ENCODE measurements at regions not wholly inside any gene's neighbourhood (a gene's known extent, or its start where the extent isn't known, plus 50 kb on each side); places are given as distances from the start of the nearest gene placed in this dataset. TPM values are rescaled to one million over a fixed set of nuclear protein-coding genes. Genes with fewer than 3 reads are reported as not detected.

DNA sequence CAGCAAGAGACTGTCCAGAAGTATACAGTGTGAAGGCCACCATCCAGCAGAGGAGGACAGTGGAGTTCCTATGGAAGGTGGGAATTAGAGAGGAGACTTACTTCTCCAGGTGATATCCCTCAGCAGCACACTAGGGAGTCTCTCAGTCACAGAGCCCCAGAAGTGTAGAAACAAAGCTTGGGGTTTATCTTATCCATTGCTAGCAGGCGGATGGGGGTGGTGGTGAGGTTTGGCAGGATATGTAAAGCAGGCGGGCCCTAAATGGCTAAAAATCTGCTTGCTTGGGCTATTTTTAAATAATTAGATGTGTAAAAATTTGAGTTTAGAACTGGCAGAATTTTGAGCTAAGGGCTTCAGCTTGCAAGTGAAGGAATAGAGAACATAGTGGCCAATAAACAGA is 50.1 kb upstream of the RGS18 start:
- no peaks in the 10 kb centered on the region for H3K4me1 ChIP-seq
- no peak overlapping the region for H3K27ac ChIP-seq
- no peaks in the 10 kb centered on the region for H4K20me1 ChIP-seq (ENCODE audit: low read depth)
- no peaks in the 10 kb centered on the region for H3F3A ChIP-seq (ENCODE audit: low read depth)
- Mint-ChIP-seq H3K4me3 (no peak overlapping the region), H3K27me3 (ENCODE audit: insufficient read depth, low read depth) (no peaks in the 10 kb centered on the region), H3K4me1 (no peaks in the 10 kb centered on the region), H3K27ac (no peak overlapping the region), H3K9me3 (no peaks in the 10 kb centered on the region), H3K36me3 (no peaks in the 10 kb centered on the region)
- H3K4me2 ChIP-seq = no peak overlapping the region
- TF ChIP-seq, protein P1, sequence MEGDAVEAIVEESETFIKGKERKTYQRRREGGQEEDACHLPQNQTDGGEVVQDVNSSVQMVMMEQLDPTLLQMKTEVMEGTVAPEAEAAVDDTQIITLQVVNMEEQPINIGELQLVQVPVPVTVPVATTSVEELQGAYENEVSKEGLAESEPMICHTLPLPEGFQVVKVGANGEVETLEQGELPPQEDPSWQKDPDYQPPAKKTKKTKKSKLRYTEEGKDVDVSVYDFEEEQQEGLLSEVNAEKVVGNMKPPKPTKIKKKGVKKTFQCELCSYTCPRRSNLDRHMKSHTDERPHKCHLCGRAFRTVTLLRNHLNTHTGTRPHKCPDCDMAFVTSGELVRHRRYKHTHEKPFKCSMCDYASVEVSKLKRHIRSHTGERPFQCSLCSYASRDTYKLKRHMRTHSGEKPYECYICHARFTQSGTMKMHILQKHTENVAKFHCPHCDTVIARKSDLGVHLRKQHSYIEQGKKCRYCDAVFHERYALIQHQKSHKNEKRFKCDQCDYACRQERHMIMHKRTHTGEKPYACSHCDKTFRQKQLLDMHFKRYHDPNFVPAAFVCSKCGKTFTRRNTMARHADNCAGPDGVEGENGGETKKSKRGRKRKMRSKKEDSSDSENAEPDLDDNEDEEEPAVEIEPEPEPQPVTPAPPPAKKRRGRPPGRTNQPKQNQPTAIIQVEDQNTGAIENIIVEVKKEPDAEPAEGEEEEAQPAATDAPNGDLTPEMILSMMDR (IDR thresholded peaks at IDR 0.05) = no peak
- TF ChIP-seq EZH2 (IDR thresholded peaks at IDR 0.05) (no peak), EZH2phosphoT487 (IDR thresholded peaks at IDR 0.05) (no peak)
- no peaks in the 10 kb centered on the region for H3K36me3 ChIP-seq
- no peak overlapping the region for H3K9ac ChIP-seq
- no peaks in the 10 kb centered on the region for H3K79me2 ChIP-seq (ENCODE audit: low read depth)
- H3K27me3 ChIP-seq = no peaks in the 10 kb centered on the region
- H3K4me3 ChIP-seq = no peak overlapping the region
- no peak for DNase-seq (ENCODE audit: low spot score)
- H3K9me3 ChIP-seq (ENCODE audit: low read depth) = no peaks in the 10 kb centered on the region
- peak overlapping the region; percentile 9 for H2AFZ ChIP-seq (replicated peaks)

Small RNA genes lying in the stretch of these regions (small RNA-seq; reads per million reads assigned to genes)
- gene AL139135.1 = not detected
- not detected for gene AL713866.2
